ENCODE measurements at regions not wholly inside any gene's neighbourhood (a gene's known extent, or its start where the extent isn't known, plus 50 kb on each side); places are given as distances from the start of the nearest gene placed in this dataset.

DNA sequence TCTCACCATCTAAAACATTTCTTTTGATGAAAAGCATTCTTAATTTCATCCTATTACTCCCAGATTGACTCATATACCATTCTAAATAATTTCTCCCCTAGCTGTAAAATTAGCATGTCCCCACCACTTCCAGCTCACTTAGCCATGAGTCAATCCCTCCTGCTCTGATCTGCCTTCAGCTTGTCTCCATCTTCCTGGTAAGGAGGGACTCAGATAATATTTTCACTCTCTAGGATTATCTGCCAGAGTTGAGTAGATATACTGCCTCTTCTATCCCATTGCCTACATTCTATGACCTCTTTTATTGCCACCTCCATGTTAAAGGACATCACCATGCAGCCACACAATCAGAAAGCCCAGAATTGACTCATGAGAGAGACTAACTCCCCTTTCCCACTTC is 348.8 kb upstream of the POU3F2 start:
- Histone ChIP-seq H3K4me3 (replicated peaks; ENCODE audit: insufficient read depth, low read length) (no peak overlapping the region), H3K27ac (replicated peaks) (no peak overlapping the region), H3K27me3 (ENCODE audit: insufficient read depth, poor library complexity, severe bottlenecking) (no peaks in the 10 kb centered on the region)
- no peak for DNase-seq (ENCODE audit: low read depth in 1 of 2, low spot score in 1 of 2)
- TF ChIP-seq CTCF (IDR thresholded peaks at IDR 0.05; ENCODE audit: insufficient read depth, low read length) (no peak), GABPA (IDR thresholded peaks at IDR 0.05; ENCODE audit: low read depth) (no peak), SPI1 (IDR thresholded peaks at IDR 0.05; ENCODE audit: borderline replicate concordance, low read depth) (no peak), POLR2AphosphoS5 (IDR thresholded peaks at IDR 0.05; ENCODE audit: low read depth) (no peak), REST (IDR thresholded peaks at IDR 0.05; ENCODE audit: insufficient replicate concordance, low read depth) (no peak)

DNA sequence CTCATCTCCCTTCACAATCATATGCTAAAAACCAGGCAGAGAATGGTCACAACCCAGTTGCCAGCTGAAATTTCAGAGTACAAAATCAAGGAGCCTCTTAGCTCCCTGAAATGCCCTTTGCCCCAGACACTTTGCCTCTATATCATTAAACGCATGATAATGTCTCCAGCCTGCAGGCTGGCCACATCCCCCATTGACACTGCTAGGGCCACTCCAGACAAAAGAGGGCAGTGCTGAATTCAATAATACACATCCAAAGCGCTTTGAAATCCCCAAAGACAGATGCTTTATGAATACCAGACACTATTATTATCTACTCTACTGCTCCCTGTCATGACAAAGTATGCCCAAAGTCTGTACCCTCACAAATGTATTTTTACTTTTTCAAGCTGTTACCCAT is 348.3 kb upstream of the POU3F2 start:
- TF ChIP-seq REST (IDR thresholded peaks at IDR 0.05; ENCODE audit: insufficient replicate concordance, low read depth) (no peak), CTCF (IDR thresholded peaks at IDR 0.05; ENCODE audit: insufficient read depth, low read length) (no peak), POLR2AphosphoS5 (IDR thresholded peaks at IDR 0.05; ENCODE audit: low read depth) (no peak), GABPA (IDR thresholded peaks at IDR 0.05; ENCODE audit: low read depth) (no peak), SPI1 (IDR thresholded peaks at IDR 0.05; ENCODE audit: borderline replicate concordance, low read depth) (no peak)
- Histone ChIP-seq H3K27me3 (ENCODE audit: insufficient read depth, poor library complexity, severe bottlenecking) (no peaks in the 10 kb centered on the region), H3K27ac (replicated peaks) (no peak overlapping the region), H3K4me3 (replicated peaks; ENCODE audit: insufficient read depth, low read length) (no peak overlapping the region)
- no peak for DNase-seq (ENCODE audit: low read depth in 1 of 2, low spot score in 1 of 2)

- no peaks in the 10 kb centered on the region for H3K27me3 ChIP-seq (ENCODE audit: insufficient read depth, poor library complexity, severe bottlenecking)
- H3K27ac ChIP-seq (replicated peaks): no peak overlapping the region
- DNase-seq (ENCODE audit: low read depth in 1 of 2, low spot score in 1 of 2): no peak
- TF ChIP-seq GABPA (IDR thresholded peaks at IDR 0.05; ENCODE audit: low read depth) (no peak), REST (IDR thresholded peaks at IDR 0.05; ENCODE audit: insufficient replicate concordance, low read depth) (no peak), CTCF (IDR thresholded peaks at IDR 0.05; ENCODE audit: insufficient read depth, low read length) (no peak), POLR2AphosphoS5 (IDR thresholded peaks at IDR 0.05; ENCODE audit: low read depth) (no peak), SPI1 (IDR thresholded peaks at IDR 0.05; ENCODE audit: borderline replicate concordance, low read depth) (no peak)
- H3K4me3 ChIP-seq (replicated peaks; ENCODE audit: insufficient read depth, low read length): no peak overlapping the region
Measured at GRCh38 chr6:98487612-98488011, 346.8 kb upstream of the POU3F2 start.

All from HL-60 (cell line).